ENCODE measurements at regions not wholly inside any gene's neighbourhood (a gene's known extent, or its start where the extent isn't known, plus 50 kb on each side); places are given as distances from the start of the nearest gene placed in this dataset.

DNA sequence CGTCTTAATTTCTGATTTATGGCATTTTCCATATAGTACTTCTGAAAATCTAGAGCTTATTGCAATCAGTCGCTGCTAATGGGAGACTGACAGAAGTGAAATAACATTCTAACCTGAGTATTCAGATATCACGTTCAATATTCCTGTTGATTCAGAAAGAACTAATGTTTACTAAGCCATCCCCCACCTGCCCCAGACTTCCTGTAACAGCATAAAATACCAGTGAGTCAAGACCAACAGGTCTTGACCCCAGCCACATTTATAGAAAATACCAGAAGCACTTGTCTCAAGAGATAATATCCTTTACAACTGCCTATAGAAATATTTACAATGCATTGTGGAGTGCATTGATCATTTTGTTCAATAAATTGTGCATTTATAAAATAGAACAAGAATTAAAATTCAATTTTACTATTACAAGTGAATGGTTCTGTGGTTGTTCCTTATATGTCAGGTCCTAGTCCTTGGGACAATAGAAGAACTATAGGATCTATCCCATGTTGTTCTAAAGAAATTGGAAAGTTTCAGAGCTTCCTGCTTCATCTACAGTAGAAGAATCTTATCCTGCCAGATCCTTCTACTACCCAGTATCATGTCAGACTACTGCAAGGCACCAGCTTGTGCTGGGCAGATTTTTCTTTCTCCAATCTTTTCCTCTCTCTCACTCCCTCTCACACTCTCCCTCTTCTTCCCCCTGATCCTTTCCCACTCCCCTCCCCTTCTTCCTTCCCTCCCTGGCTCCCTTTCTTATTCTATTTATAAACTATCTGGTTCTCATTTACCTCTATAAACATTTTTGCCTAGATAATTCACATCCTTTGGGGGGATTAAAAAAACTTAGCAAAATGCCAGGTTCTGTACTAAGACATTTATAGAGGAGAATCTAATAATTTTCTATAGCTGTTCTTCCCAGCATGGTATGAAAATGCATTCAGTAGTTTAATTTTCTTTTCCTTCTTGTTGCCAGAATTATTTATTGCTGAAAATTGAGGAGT, 629.9 kb downstream of the DIAPH3 start:
- no peak for DNase-seq (ENCODE audit: low spot score)

DNA sequence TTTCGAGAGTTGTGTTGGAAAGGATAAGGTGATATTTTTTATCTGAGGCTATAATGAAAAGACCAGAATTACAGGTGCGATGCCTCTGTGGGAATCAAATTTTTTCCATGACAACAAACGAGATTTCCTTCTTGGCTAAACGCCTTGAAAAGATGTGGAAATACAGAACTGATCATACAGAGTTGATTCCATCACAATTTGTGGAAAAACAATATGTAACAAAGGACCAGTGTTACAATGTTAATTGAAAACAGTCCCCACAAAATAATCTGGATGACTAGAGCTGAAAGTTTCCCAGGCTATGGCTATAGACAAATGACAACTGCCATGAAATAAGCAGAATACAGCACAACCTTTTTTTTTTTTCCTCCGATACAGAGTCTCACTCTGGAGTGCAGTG, 628.9 kb downstream of the DIAPH3 start:
- no peak for DNase-seq (ENCODE audit: low spot score)

DNA sequence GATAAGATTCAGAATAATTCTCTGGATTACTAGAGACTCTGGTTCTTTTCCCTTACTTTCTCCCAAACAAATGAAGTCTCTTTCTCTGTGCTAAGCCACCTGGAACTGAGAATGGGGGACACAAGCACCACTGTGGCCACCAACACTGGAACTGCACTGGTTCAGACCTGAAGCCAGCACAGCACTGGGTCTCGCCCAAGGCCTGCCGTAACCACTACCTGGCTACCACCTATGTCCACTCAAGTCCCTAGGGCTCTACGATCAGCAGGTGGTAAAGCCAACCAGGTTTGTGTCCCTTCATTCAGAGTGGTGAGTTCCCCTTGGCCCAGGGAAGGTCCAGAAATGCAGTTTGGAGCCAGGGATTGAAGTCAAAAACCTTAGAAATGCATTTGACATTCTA, 626.2 kb downstream of the DIAPH3 start:
- no peak for DNase-seq (ENCODE audit: low spot score)

DNA sequence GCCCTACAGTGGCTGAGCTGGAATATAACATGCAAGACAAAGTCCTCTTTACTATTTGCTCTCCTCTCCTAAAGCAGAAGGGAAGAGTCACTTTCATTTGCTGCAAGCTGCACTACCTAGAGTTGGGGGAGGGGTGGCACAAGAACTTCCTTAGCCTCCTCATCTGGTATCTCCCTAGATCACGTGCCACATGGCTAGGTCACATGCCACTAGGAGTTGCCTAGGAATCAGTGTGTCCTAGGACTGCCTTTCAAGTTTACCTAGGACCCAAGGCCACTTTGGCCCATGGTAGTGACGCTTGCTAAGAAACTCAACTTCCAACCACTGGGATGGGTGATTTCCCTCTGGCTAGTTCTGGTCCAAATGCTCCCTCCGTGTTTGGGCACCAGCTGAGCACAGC, 625.2 kb downstream of the DIAPH3 start:
- no peak for DNase-seq (ENCODE audit: low spot score)

DNA sequence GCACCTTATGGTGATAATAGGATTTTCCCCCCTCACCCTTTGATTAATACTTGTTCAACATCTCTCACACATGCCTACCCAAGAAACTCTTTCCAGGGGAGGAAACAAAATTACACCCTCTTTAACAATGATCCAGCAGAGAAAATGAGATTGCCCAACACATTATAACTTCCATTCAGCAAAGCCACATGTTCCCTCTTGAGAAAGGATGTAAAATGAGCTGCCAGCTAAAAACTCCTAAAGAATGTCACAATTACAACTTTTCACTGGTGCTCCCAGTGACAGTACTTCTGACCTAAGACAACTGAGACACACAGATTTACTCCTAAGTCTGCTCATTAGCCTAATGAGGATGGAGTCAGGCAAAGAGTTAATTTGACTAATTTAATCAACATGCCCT, 621.4 kb downstream of the DIAPH3 start:
- DNase-seq (ENCODE audit: low spot score), result no peak

DNA sequence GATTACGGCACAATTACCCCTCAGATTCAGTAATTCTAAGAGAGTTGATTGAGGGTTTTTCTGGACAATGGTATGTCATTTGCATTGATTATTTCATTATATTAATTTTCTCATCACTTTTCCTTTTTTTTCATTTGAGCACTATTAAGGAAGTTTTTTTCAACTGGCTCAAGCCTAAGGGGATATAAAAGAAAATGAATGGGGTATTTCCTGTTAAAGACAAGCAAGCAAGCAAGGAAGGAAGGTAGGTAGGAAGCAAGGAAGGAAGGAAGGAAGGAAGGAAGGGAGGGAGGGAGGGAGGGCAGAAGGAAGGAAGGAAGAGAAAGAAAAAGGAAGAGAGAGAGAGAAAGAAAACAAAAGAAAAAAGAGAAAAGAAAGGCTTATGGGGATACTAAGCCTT, 620.3 kb downstream of the DIAPH3 start:
- DNase-seq (ENCODE audit: low spot score), result no peak

DNA sequence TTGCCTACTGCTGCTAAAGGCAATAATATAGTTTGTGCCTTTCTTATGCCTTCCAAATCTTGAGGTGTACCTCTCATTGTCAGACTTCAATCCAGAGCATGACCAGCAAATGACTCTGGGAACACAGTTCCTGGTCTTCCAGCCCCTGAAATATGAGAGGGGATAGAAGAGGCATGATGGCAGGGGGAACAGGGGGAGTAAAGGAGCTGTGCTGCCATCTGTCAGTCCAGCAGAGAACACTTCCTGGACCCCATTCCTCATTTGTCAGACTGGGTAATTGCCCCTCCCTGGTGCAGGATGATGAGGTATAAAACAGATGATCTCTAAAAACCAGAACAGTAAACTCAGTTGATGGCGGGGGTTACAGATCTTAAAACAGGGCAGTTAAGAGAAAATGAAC, 618.7 kb downstream of the DIAPH3 start:
- no peak for DNase-seq (ENCODE audit: low spot score)

DNA sequence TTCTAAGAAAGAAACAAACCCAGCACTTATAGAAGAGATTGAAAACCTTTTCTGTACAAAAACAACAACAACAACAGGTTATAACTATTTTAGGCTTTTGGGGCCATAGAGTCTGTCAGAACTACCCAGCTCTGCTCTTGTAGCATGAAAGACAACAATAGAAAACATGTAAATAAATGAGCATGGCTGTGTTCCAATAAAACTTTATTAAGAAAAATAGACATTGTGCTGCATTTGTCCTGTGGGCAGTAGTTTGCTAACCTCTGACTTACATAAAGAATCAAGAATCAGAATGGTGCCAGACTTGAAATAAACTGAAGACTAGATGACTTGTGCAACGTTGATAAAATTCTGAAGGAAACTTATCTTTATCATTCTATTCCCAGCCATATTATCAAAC, 617.5 kb downstream of the DIAPH3 start:
- DNase-seq (ENCODE audit: low spot score), result no peak

DNA sequence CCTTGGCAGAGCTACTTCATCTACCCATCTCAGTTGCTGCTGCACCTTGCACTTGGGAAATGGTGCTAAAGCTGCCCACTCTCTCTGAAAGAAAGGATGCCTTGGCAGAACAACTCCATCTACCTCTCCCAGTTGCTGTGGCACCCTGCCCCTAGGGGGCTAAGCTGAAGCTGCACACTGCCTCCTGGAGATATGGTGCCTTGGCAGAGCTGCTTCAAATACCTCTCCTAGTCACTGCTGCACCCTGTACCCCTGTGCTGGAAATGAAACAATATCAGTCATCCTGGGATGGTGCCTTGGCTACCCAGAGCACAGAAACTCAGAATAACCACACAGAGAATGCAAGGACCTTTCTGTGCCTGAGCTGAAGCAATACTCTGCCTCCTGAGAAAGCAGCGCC, 615.8 kb downstream of the DIAPH3 start:
- no peak for DNase-seq (ENCODE audit: low spot score)

DNA sequence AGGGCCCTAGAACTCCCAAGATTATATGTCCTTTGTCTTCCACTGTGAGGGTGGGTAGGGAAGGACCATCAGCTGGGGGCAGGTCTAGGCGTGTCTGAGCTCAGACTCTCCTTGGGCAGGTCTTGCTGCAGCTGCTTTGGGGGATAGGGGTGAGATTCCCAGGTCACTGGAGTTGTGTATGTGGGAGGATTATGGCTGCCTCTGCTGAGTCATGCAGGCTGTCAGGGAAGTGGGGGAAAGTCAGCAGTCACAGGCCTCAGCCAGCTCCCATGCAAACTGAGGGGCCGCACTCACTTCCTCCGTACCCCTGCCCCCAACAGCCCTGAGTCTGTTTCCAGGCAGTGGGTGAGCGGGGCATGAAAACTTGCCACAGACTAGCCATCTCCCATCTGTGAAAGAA, 600.8 kb downstream of the DIAPH3 start:
- DNase-seq (ENCODE audit: low spot score), result no peak

DNA sequence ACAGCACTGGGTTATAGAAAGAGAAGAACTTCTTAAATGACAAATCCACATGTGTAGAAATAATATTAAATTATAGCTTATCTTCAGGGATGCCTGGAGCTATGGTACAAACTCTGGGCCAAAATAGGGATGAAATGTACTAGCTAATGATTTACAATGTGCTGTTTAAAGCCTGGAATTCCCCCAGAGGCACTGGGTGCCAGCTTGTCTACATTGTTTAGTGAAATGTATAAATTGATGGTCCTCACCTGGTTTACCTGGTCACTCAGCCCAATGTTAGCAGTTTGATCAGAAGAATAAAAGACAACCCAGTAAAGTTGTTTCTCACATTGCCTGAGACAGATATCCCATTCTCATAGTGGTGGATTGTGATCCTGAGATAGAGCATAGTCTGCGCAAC, 597.2 kb downstream of the DIAPH3 start:
- no peak for DNase-seq (ENCODE audit: low spot score)

DNA sequence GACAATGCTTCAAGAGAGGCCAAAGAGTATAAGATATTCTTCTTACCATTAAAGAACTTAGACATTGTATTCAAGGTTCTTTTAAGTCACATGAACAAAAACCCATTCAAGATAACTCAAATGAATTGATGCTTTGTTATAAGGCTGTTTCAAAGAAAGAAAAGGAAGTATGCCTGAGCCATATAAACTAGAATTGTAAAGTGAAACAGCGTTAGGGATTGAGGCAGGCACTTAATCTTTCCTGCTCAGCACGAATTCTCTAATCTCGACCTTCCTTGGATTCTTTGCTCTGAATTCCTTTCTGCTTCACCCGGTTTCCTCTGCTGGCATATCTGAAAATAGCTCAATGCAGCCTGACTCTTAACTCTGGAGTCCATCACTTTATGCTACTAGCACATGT, 595.4 kb downstream of the DIAPH3 start:
- no peak for DNase-seq (ENCODE audit: low spot score)

DNA sequence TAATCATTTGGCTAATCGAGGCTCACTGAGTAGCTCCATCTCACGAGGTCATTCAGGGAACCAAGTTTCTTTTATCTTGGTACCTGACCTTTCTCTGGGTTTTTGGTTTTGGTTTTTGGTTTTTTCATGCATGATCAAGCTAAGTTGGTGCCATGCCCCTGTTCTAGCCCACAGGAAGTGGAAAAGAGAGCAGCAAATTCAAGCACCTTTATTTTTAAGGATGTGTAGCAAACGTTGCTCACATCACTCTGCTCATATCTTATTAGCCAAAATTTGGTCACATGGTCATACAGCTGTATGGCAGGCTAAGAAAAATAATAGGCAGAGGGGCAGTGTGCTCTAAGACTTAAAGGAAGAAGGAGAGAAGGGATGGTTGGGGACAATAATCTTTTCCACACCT, 593.5 kb downstream of the DIAPH3 start:
- no peak for DNase-seq (ENCODE audit: low spot score)

DNA sequence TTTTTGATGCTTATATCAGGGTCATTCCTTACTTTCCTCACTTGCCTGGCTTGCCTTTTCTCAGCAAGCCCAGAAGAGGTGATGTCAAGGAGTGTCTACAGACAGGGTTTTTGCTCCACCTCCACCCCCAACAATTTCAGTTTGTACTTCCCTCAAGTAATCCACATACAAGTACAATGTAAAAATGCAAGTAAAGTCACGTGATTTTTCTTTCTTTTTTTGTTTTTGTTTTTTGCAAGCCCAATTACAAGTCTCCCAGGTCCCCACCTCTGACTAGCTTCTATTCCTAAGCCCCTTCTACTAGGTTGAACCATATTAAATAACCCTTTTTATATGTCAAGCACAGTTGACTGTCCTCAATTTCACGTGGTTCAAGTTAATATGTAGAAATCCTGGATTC, 579.6 kb downstream of the DIAPH3 start:
- no peak for DNase-seq (ENCODE audit: low spot score)

DNA sequence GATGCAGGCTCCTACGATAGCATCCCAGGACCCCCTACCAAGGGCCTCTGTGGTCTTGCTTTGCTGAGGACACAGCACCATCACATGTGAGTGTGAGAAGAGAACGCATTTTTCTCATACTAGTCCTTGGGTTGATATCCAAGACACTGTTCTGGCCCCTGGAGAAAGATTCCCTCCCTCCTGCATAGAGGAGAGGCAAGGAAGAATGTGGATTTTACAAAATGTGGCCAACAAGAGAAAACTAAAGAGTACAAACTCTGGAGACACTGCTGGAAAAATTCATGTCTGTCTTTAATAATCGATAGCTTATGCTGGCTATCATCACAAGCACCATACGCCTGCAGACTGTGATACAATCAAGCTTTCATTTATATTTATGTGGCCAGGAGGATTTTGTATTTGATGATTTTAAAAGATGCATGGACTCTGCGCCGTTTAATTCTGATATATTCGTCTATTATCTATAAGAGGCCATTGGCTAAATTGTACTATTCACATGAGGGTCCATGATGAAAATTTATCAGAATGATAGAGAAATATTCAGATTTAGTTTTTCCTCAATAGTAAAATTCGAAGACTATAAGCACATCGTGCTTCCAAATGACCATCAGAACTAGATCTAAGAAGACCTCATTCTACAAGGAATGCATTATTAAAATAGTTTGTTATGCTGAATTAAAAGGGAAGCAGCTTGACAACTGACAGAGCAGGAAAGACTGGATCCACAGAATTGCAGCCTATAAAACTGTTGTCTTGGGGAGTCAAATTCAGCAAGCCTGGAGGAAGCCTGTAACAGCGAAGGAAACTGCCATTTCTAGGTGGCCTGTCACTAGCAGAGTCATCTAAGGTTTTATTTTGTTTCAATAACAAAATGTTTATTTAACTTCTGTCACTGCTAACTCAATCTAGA, 578.7 kb downstream of the DIAPH3 start:
- no peak for DNase-seq (ENCODE audit: low spot score)

DNA sequence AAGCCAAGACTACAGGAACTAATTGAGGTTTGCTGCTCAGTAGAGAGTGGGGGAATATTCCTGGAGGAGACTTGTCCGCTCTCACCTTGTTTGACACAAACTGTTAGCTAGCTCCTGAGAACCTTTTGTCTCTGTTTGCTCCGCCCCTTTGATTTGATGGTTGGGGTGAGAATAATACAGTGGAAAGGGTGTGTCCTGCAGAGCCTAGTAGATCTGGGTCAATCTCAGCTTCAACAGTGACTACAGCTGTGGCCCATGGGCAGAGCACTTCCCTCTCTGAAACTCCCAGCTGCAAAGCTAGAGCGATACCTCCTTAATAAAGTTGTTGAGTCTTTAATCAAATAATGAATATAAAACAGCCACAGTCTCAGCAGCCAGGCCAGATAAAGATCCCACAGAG, 576.7 kb downstream of the DIAPH3 start:
- DNase-seq (ENCODE audit: low spot score), result no peak

DNA sequence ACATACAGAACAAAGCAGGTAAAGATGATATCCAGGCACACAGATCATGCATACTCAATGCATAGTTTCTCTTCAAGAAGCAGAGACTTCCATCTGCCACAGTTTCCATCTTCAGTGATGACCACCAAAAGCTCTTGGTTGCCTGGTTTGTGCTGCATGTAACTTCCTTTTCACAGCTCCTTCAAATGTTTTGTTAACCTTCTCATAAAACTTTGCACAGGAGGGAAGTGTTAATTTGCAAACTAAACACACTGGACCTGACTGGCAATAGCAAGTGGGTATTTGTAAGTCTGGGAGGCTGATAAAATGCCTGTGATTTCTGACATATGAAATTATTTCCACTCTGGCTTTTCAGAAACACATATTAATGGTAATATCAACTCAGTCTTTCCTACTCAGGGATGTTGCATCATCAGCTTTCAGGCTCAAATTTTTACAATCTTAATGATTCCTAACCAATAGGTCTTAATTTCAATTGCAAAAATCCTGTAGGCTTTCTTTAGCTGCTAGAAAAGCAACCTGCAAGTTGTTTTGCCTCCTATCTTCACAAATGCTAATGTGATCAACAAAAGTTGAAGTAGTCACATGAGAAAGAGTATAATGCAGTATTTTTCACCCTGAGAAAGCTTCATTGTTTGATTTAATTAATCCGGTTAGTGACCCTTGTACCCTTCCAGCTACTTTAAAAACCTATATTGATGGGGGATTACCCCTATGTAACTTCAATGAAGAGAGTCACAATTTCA, 575.6 kb downstream of the DIAPH3 start:
- DNase-seq (ENCODE audit: low spot score), result no peak

DNA sequence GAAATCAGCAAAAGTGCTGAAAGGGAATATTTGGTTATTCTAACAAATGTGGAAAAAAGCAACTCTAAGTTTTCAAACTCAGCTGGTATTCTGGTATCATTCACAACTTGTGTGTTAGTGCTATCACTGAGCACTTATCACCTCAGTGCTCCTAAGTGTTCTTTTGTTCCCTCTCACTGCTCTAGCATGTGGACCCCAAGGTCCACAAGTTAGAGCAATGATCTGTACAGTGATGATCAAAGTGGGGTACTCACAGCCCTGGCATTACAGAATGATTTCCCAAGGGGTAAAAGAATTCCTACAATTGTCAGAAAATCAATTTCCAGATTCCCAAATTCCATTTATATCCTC, 575.0 kb downstream of the DIAPH3 start:
- no peak for DNase-seq (ENCODE audit: low spot score)

DNA sequence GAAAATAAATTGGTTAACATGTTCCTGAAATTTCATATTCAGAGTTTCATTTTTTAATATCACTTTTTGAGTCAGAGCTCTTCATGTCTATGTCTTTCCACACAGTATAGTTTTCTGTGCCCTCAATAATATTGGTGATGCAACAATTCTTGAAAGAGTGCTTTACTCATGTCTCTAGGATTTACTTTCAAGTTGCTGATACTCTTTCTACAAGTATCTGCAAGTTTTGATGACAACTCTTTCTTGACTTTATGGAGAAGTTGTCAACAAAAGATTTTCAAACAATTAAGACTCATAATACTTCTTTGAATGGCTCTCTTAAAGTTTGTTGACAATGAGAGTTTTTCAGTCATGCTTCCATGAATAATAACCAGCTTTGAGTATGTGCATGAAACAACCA, 561.7 kb downstream of the DIAPH3 start:
- no peak for DNase-seq (ENCODE audit: low spot score)

DNA sequence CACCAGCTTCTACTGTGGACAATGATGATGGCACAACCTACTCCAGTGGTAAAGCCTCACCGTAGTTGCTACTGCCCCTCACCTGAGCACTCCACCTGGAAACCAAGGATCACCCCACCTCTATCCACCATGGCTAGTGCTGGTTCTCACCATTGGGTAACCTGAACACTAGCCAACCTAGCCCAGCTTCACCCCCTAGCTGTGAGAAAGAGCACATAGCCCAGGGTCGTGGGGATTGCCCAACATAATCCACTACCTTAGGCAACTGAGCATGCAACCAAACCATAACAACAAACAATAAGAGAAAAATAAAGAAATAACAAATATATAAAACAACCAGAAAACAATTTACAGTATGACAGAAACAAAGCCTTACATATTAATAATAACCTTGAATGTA, 560.1 kb downstream of the DIAPH3 start:
- DNase-seq (ENCODE audit: low spot score), result no peak

DNA sequence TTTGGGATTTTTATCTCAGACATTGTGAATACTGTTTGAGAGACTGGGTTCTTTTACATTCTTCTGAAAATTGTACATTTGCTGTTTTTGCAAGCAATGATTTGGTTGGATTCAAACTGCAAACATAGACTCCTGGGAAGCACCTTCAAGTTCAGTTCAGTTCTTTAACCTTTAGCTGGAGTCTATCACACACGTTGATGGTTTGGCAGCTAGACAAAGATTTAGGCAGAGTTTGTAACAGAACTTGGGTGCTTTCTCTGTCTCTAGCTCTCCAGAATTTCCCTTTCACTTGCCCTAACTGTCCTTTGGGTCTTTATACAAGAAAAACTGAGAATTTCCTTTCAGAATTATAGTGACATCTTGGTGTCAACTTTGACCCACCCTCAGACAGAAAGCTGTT, 556.6 kb downstream of the DIAPH3 start:
- no peak for DNase-seq (ENCODE audit: low spot score)

DNA sequence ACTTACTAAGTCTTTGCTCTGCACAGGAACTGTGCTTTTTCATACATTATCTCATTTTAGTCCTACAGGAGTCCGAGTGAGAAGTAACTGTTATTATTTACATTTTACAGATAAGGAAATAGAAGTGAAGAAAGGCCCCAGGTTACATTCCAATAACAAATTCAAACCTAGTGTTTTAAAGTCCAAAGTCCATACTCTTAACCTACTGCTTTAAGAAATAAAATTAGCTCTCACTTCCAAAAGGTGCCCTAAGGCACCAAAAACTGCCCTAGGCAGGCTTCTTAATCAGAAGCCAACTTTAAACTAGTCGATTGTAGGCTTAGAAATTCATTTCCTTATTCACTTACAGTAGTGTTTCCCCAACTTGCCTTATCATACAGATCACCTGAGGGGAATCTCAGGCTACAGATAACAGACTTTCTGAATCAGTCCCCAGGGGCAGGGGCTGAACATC, 555.9 kb downstream of the DIAPH3 start:
- no peak for DNase-seq (ENCODE audit: low spot score)
